ENCODE measurements at regions not wholly inside any gene's neighbourhood (a gene's known extent, or its start where the extent isn't known, plus 50 kb on each side); places are given as distances from the start of the nearest gene placed in this dataset.

GRCh38 chr13:24085662-24086061 is 74.9 kb upstream of the SPATA13 start:
- DNase-seq = peak; percentile 76 to 81

GRCh38 chr13:24086642-24087041 is 73.9 kb upstream of the SPATA13 start:
- no peak for DNase-seq

DNA sequence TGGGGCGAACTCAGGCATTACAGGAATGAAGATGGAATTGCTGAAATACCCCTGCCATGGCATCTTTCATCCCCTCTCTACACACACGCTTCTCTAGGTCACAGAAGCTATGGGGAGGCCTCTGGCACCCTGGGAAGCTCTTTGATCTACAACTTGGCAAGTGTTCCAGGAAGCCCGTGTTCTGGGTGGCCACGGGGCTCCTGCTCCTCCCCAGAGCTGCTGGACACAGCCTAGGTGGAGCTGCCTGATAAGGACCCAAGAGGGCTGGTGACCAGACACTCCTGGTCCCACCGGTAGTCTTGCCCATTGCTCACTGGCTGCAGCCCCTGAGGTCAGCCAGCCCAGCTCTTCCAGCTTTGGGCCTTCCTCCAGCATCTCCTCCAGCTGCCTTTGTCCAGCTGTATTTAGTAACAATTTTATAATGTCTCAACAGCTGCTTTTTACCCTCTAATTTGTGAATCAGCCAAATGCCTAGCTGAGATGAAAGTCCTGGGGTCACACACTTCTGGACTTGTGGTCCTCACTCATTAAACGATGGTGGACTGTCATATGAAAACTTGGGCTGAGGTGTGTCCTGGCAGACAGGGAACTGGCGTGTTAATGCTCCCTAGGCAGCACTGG is 72.8 kb upstream of the SPATA13 start:
- no peak for DNase-seq

DNA sequence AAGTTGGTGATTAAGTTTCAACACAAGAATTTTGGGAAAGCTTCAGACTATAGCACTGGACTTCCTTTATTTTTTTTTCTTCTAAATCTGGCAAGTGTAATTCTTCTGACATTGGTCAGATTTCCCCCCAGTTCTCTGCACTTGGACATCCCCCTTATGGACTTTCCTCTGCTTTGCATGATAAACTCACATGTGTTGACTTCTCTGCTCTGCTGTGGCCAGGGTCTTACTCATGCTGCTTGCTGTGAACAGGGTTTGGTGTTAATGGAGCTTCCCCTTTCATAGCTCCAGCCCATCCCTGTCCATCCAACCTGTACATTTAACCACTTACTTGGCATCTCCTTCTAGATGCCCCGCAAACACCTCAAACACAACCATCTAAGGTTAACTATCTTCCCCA is 70.5 kb upstream of the SPATA13 start:
- no peak for DNase-seq

GRCh38 chr13:24091080-24091479 is 69.4 kb upstream of the SPATA13 start:
- no peak for DNase-seq

DNA sequence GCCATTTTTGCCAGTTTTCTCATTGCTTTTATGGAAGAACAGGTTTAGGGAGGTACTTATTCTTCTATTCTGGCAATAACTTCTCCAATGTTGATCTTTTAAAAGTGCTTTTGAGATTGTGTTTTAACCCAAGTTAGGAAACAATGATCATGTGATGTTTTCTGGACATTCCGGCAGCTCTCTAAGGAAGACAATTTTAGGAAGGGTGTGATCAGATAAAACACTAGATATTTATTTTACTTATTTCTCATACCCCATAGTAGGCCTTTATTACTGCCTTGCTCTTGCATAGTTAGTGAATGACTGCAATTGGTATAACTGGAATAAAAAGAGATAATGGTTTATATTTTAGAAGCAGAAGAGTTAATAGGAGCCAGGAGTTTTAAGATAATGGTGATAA is 68.4 kb upstream of the SPATA13 start:
- DNase-seq = no peak

GRCh38 chr13:24093047-24093446 is 67.5 kb upstream of the SPATA13 start:
- no peak for DNase-seq

- no peak for DNase-seq
Measured at GRCh38 chr13:24096659-24097058, 63.9 kb upstream of the SPATA13 start.

DNA sequence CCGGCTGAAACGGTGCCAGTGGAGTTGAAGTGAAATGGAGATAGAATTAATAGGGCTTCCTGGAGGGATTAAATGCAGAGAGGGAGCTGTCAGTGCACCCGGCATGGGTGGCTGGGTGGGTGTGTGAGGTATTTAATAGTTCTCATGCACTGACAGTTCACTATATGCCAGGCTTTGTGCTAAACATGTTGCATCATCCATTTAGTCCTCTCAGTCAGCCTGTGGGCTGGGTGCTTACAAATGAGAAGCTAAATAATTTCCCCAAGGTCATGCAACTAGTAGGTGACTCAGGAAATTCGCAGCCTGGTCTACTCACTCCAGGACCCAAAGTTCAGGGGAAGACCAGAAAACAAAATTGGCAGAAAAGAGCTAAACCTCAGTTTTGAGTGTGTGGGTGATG is 63.5 kb upstream of the SPATA13 start:
- no peak for DNase-seq

DNA sequence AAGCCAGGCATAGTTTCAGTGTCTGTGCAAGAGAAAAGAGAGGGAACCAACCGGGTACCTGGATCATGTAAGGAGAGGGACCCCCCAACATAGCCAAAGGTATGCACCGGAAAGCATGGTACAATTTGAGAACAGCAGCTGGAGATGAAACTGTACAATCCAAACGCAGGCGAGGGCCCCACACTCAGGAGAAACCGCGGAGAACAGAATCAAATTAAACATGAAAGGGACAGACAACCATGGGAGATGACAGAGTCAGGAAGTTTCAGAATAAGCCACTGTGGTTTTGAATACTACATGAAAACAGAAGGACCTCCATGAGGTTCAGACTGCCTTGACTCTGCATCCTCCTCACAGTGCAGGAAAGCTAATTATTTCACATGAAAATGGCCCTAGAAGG is 62.9 kb upstream of the SPATA13 start:
- no peak for DNase-seq

- no peak for DNase-seq
Measured at GRCh38 chr13:24099490-24099889, 61.0 kb upstream of the SPATA13 start.

- DNase-seq = no peak
Measured at GRCh38 chr13:24100188-24100587, 60.3 kb upstream of the SPATA13 start.

GRCh38 chr13:24103782-24104372 is 56.6 kb upstream of the SPATA13 start:
- no peak for DNase-seq

DNA sequence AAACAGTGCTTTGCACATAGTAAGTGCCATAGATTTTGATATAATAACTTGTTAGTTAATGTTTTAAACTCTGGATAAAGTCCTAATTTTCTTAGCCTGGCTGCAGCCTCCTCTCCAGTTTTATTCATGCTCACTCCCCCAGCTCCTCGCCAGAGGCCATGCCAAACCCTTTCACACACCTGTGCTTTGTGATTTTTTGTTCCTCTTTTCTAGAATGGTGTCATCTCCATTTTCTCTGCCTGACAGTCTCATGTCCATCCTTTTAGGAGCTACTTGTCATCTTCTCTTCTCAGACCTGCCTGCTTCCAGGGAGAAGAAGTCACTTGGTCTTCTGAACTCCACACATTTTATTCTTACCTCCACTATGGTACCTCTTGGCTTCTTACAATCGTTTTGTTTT is 55.8 kb upstream of the SPATA13 start:
- DNase-seq = no peak

GRCh38 chr13:24106429-24106828 is 54.1 kb upstream of the SPATA13 start:
- no peak for DNase-seq

DNA sequence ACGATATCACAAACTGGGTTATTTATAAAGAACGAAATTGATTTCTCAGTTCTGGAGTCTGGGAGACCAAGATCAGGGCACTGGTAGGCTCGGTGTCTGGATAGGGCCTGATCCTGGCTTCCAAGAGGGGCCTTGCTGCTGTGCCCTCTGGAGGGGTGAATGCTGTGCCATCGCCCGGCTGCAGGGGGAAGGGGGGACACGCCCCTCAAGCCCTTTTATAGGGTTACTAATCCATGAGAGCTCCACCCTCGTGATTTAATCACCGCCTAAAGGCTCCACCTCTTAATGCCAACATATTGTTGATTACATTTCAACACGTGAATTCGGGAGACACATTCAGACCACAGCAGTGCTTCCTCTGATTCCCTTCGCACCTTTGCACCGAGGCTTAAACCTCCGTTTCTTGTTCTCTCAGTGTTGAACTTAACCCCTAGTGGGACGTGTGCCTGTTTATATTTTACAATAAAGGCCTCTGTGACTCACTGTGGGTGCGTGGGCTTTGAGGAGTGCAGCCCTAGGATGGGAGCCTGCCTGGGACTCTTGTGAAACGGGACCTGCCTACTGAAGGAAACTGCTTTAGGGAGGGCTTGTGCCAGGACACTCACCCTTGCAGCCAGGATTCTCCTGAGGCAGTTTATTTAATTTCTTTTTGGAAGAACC is 52.4 kb upstream of the SPATA13 start:
- no peak for DNase-seq

DNA sequence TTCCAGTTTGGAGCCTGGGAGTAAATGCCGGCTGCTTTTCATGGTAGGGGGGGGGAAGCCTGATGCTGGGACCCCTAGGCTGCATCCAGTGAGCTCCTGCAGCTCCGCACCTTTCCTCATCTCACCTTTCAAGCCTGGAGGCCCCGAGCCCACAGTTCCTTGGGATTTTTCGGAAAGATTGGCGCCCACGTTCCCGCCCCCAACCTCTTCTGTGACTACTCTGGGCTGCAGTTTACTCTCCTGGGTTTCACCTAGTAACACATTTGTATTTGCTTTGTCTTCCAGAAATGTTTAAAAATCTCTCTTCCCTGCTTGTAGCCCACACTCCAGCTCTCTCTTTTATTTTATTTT is 51.9 kb upstream of the SPATA13 start:
- no peak for DNase-seq

GRCh38 chr13:24110011-24110410 is 50.5 kb upstream of the SPATA13 start:
- no peak for DNase-seq

Measured in NCI-H526 (cell line).